Activated T-helper 17 cell treated with anti-CD3 and anti-CD28 coated beads, Interleukin-2, amount 50 U/mL, for 72 hours (primary cell): ENCODE measurements at regions not wholly inside any gene's neighbourhood (a gene's known extent, or its start where the extent isn't known, plus 50 kb on each side); places are given as distances from the start of the nearest gene placed in this dataset.

Source experiments
- ATAC-seq: fragments of 150-1000 bp; cut with Tn5 transposase; replicated peaks from 2 replicates; pipeline ENCODE4 v1.10.0; 2021; ENCODE audit warnings: mild to moderate bottlenecking, moderate library complexity
- H3K27ac Mint-ChIP-seq: one replicate; pipeline ENCODE4 v1.8.0; 2022; ENCODE audit warnings: mixed read lengths
- H3K27me3 Mint-ChIP-seq: one replicate; pipeline ENCODE4 v1.8.0; 2022; ENCODE audit warnings: mixed read lengths
- H3K36me3 Mint-ChIP-seq: one replicate; pipeline ENCODE4 v1.8.0; 2022; ENCODE audit warnings: low read depth, mild to moderate bottlenecking, mixed read lengths
- H3K4me1 Mint-ChIP-seq: one replicate; pipeline ENCODE4 v1.8.0; 2022; ENCODE audit warnings: mixed read lengths
- H3K4me3 Mint-ChIP-seq: one replicate; pipeline ENCODE4 v1.8.0; 2022; ENCODE audit warnings: mild to moderate bottlenecking, mixed read lengths
- H3K9me3 Mint-ChIP-seq: one replicate; pipeline ENCODE4 v1.8.0; 2022; ENCODE audit warnings: mixed read lengths

DNA sequence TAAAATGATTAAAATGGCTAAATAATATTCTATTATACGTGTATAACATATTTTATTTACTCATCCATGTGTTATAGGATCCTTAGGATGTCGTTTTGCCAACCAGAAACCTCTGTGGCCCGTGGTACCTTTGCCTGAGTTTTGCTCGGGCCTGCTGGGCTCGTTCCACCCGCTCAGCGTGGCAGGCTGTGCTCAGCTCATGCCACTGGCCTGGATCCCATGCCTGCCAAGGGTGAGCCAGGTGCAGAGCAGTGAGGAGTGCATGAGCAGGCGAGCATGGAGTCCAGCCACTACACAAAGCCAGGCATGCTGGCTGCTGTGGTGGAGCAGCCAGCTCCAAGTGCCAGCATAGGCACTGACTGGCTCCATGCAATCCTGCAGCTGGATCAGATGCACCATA, 417.2 kb downstream of the TTLL7 start:
- Mint-ChIP-seq H3K4me1 (no peaks in the 10 kb centered on the region), H3K9me3 (no peaks in the 10 kb centered on the region), H3K27ac (no peak overlapping the region), H3K36me3 (no peaks in the 10 kb centered on the region), H3K4me3 (no peak overlapping the region), H3K27me3 (no peaks in the 10 kb centered on the region)
- ATAC-seq = no peak

DNA sequence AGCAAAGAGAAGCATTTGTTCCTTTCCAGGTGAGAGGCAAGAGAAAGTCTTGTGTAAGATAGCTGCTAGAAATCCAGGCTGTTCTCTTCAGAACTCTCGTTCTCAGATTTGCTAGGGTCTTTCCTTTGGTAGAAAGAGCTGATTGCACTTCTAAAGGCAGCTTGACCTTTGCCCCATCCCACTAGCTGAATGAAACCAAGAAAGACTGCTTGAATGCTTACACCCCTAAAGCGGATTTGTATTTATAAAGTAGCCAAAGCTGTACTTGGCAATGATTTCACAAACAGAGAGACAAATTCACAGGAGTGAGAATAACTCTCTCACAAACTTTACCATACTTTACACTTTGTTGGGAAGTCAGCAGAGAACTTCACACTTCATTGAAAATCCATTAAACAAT, 424.1 kb downstream of the TTLL7 start:
- H3K4me3 Mint-ChIP-seq = no peak overlapping the region
- H3K27me3 Mint-ChIP-seq = no peaks in the 10 kb centered on the region
- H3K27ac Mint-ChIP-seq = no peak overlapping the region
- no peak for ATAC-seq
- no peaks in the 10 kb centered on the region for H3K9me3 Mint-ChIP-seq
- no peaks in the 10 kb centered on the region for H3K4me1 Mint-ChIP-seq
- no peaks in the 10 kb centered on the region for H3K36me3 Mint-ChIP-seq

DNA sequence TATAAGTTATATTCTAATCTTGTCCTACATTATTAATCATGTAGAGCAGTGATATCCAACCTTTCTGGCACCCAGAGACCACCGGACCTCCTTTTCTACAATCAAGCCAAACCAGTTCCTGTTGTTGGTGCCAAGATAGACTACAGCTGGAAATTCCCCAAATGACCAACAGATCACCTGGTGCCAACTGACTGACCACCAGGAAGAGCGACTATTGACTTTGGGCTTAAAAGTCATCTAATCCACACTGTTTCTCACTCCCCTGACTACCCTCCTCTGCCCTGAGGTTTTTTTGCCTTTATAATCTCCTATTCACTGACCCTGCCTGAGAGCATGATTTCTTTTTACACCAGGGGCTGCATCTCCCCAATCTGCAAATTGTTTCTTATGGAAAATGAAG, 425.2 kb downstream of the TTLL7 start:
- no peak overlapping the region for H3K27ac Mint-ChIP-seq
- ATAC-seq = no peak
- H3K9me3 Mint-ChIP-seq = no peaks in the 10 kb centered on the region
- no peaks in the 10 kb centered on the region for H3K4me1 Mint-ChIP-seq
- no peak overlapping the region for H3K4me3 Mint-ChIP-seq
- no peaks in the 10 kb centered on the region for H3K27me3 Mint-ChIP-seq
- no peaks in the 10 kb centered on the region for H3K36me3 Mint-ChIP-seq

DNA sequence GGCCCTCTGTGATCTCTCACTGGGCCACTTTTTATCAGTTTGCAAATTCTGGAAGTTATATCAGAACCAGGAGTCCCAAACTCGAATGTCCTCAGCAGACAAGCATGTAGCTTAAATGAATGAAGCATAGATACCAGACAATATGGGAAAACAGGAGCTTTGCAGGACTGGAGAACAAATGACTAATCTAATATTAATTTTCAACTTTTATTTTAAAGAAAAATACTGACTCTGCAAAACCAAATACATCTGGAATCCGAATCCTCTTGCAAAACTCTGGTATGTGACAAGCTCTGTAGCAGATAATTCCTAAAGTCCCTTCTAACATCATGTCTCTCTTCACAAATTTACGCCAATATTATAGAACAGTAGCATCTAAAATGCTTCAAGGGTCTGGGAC, 427.4 kb downstream of the TTLL7 start:
- Mint-ChIP-seq H3K9me3 (no peaks in the 10 kb centered on the region), H3K27ac (no peak overlapping the region), H3K4me1 (no peaks in the 10 kb centered on the region), H3K4me3 (no peak overlapping the region), H3K27me3 (no peaks in the 10 kb centered on the region), H3K36me3 (no peaks in the 10 kb centered on the region)
- ATAC-seq = no peak

DNA sequence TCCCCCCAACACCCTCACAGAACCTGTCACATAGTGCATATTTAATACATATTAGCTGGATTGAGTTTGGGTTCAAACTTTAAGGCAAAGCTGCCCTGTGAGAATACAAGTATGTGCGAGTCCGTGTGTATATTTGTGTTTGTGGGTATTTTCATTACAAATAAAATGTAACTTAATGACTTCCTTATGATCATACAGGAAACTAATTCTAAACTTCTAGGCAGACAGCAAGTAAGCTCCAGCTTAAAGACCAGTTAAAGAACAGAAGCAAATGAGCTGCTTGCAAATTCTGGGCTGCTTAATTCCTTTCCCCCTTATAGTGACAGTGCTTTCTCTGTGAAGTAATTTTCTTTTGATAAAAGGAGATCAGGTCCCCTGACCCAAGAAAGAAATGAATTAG, 437.6 kb downstream of the TTLL7 start:
- ATAC-seq = no peak
- Mint-ChIP-seq H3K4me1 (peaks cover 4% of the 10 kb centered on the region), H3K4me3 (no peak overlapping the region), H3K27ac (no peak overlapping the region), H3K9me3 (peaks cover 3% of the 10 kb centered on the region), H3K27me3 (no peaks in the 10 kb centered on the region), H3K36me3 (no peaks in the 10 kb centered on the region)

DNA sequence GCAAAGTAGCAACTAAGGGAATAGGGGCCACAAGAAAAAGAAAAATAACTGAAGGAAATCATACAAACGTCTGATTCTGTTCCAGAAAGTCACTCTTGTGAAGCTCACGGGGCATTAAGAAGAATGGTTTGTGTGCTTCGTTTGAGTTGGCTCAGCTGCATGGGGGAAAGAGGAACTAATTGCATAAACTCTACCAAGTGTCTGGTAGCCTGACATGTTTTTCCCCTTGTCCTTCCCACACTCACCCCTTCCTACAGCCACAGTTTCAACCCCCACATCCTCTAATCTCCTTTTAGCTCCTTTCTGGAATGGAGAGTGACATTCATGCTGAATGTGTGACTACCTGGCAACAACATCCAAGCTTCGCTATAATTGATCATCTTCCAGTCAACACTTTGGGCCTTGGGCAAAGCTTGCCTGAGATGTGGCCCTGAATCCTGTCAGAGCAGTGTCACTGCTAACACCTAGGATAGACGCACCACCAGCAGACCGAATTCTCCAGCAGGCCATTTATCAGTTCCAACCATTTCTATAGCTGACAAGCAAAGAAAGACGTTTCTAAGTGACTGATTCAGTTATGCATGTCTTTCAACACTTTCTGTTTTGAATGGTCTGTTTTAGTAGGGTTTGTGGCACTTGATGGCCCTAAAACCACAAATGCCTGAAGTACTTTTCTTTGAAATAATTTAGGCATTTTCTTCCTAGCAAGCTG, 439.6 kb downstream of the TTLL7 start:
- Mint-ChIP-seq H3K4me1 (peaks cover 4% of the 10 kb centered on the region), H3K27ac (no peak overlapping the region), H3K36me3 (no peaks in the 10 kb centered on the region), H3K9me3 (peaks cover 3% of the 10 kb centered on the region), H3K27me3 (no peaks in the 10 kb centered on the region), H3K4me3 (no peak overlapping the region)
- ATAC-seq = no peak

DNA sequence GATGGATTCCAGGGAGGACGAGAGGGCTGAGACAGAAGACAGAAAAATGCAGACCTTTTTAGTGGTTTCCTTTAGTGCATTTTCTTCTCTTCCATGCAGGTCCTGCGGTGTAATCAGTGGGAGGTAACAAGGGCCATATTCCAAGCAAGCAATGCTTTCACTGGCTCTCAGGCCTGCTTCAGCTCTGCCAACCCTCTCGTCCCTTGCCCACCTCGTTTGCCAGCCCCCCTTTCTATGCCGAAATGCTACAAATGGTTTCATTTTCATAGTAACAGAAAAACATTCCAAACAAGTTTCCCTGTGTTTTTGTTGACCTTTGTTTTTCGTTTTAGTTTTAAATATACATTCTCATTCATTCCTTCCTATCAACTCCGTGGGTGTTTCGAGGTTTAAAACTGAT, 443.1 kb downstream of the TTLL7 start:
- peaks cover 6% of the 10 kb centered on the region for H3K9me3 Mint-ChIP-seq
- H3K27ac Mint-ChIP-seq = no peak overlapping the region
- H3K4me1 Mint-ChIP-seq = peaks cover 4% of the 10 kb centered on the region
- no peak for ATAC-seq
- H3K4me3 Mint-ChIP-seq = no peak overlapping the region
- H3K27me3 Mint-ChIP-seq = peaks cover 2% of the 10 kb centered on the region
- H3K36me3 Mint-ChIP-seq = no peaks in the 10 kb centered on the region

DNA sequence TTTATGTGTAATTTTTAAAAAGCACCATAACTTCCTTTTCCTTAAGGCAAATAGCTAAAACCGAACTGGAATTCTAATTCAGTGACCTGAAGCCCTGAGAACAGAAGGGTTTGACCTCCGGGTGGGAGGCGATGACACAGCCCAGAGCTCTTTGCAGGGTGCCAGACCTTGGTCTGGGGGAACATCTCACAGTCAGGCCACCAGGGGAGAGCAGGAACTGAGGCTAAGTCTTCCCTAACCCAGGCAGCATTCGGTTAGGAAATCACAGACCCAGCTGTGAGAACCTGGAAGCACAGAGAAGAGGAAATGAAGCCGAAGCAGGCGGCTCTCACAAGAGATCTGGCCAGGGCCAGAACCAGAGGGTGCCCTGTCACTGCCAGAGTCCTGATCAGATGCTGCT, 444.8 kb downstream of the TTLL7 start:
- no peak overlapping the region for H3K4me3 Mint-ChIP-seq
- peaks cover 9% of the 10 kb centered on the region for H3K9me3 Mint-ChIP-seq
- no peak for ATAC-seq
- no peak overlapping the region for H3K27ac Mint-ChIP-seq
- H3K36me3 Mint-ChIP-seq = no peaks in the 10 kb centered on the region
- peaks cover 3% of the 10 kb centered on the region for H3K27me3 Mint-ChIP-seq
- H3K4me1 Mint-ChIP-seq = no peaks in the 10 kb centered on the region

DNA sequence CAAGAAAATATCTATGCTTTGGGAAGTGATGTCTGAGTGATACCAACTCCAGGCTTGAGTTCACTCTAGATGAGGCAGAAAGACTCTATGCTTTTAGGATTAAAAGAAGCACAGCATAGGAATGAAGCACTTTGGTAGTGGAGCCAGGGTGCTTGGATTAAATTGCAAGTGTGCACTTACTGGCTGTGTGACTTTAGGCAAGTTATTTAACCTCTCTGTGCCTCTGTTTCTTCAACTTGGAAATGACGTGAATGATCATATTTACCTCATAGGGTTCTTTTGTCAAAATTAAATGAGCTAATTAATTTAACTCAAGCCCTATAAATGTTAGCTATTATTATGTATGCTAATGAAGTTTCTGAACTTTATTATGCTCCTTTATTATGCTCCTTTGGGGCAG, 446.1 kb downstream of the TTLL7 start:
- Mint-ChIP-seq H3K36me3 (no peaks in the 10 kb centered on the region), H3K4me1 (no peaks in the 10 kb centered on the region), H3K27ac (no peak overlapping the region), H3K9me3 (peaks cover 9% of the 10 kb centered on the region), H3K4me3 (no peak overlapping the region), H3K27me3 (peaks cover 3% of the 10 kb centered on the region)
- no peak for ATAC-seq

DNA sequence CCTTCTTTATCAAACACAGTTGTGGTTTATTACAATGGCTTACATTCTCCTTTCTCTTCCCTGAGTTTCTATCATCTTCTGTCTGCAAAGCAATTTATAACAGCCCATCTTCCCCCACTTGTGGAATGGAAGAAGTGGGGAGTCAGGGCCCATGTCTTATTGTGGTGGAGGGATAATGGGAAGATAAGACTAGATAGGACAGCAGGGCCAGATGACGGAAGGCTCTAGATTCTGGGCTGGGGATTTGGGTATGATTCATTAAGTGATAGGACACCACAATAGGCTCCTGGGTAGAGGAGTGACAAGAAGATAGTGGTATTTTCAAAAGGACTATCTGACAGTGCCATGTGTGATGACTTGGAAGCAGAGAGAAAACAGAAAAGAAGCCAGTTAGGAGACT, 450.6 kb downstream of the TTLL7 start:
- Mint-ChIP-seq H3K27me3 (peaks cover 3% of the 10 kb centered on the region), H3K36me3 (no peaks in the 10 kb centered on the region), H3K27ac (no peak overlapping the region), H3K9me3 (peaks cover 9% of the 10 kb centered on the region), H3K4me3 (no peak overlapping the region), H3K4me1 (no peaks in the 10 kb centered on the region)
- ATAC-seq = no peak

DNA sequence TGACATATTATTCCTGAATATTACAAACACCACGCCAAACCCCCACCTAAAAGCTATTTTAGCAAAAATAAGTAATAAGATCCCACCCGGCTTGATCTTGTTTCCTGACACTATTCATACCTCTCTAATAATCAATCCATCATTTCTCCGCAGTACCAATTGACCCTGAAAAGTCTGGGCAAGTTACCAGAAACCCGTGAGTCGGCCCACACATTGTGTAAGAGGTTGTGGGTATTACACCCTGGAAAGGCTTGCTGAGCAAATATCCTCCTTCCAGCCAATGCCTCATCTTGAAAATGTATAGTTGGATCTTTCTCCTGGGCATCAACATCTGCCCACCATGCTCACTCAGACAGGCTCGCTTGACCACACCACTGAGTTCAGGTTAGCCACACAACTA, 451.0 kb downstream of the TTLL7 start:
- Mint-ChIP-seq H3K27me3 (peaks cover 3% of the 10 kb centered on the region), H3K4me3 (no peak overlapping the region), H3K9me3 (peaks cover 9% of the 10 kb centered on the region), H3K27ac (no peak overlapping the region), H3K36me3 (no peaks in the 10 kb centered on the region), H3K4me1 (no peaks in the 10 kb centered on the region)
- ATAC-seq = no peak

DNA sequence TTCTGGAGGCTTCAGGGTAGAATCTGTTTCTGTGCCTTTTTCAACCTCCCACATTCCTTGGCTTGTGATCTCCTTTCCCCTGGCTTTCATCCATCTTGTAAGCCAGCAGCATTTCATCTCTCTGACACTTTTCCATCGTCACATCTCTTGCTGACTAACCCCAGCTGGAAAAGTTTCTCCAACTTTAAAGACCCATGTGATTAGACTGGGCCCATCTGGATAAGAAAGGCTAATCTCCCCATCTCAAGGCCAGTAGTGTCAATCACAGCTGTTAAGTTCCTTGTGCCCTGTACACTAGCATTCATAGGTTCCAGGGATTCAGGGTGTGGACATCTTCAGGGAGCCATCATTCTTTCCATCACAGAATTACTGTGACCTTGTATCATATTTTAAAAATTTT, 452.1 kb downstream of the TTLL7 start:
- H3K36me3 Mint-ChIP-seq = no peaks in the 10 kb centered on the region
- no peak overlapping the region for H3K4me3 Mint-ChIP-seq
- no peaks in the 10 kb centered on the region for H3K4me1 Mint-ChIP-seq
- H3K9me3 Mint-ChIP-seq = peaks cover 9% of the 10 kb centered on the region
- ATAC-seq = no peak
- peaks cover 3% of the 10 kb centered on the region for H3K27me3 Mint-ChIP-seq
- H3K27ac Mint-ChIP-seq = no peak overlapping the region

DNA sequence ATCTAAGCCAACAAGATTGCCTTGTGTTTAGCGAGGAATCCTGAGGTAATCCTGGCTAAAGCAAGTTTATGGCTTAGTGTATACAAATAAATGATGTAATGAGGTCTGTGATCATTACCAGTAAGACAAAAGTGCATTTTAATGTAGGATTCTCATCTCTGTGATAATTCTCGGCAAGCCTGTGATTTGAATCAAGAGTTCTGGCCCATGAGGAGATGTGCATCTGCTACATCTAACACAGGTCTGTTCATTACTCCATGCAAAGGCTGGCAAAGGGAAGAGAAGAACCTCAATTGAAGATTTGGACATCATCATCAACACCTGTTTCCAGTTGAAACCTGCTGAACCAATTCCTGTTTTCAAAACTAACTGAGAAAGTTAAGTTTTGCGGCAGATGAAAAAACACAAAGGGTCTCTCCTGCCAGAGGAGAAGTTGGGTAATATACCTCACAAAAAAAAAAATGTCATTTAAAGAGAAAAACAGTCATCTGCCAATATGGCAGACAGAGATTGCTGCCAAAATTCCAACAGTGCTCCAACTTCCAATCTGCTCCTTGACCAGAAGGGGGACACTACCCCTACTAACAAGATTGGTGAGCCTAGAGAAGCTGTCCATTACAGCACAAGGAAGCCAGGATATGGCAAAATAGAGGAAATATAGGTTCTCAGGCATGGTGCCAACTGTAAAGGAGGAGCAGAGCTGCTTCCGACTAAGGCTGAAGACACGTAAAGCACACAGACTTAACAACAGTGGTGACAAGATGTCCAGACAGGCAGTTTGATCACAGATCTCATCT, 453.7 kb downstream of the TTLL7 start:
- Mint-ChIP-seq H3K27ac (no peak overlapping the region), H3K4me3 (no peak overlapping the region), H3K4me1 (no peaks in the 10 kb centered on the region), H3K27me3 (no peaks in the 10 kb centered on the region), H3K36me3 (no peaks in the 10 kb centered on the region), H3K9me3 (peaks cover 8% of the 10 kb centered on the region)
- no peak for ATAC-seq

DNA sequence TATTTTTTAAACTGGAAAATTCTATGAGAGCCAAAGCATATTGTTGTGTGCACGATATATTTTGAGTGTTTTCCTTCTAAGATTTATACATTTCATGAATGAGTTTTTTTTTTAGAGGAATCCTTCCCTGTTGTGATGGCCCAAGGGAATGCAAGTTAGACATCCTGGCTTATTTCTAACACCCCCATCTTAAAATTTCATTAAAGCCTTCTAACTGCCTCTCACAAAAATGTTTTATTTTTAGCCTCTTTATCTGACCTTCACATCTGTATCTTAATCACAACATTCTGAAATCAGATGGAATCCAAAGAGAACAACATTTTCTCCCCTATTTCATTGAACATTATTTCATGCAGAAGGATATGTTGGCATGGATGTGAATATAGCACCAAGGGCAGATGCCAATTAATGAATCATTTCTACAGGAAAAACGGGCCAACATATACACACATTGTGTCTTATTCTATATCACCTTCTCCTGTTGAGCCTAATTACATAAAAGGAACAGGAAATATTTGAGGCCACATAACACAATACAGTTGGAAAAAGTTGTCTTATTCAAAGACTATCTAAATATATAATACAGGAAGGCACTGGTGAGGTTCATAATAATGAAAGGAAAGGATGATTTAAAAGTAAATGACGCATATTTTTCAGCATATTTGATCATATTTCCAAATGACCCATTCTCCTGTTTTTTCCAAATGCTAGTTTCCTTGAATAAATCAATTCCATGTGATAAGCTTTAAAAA, 455.5 kb downstream of the TTLL7 start:
- Mint-ChIP-seq H3K27me3 (no peaks in the 10 kb centered on the region), H3K4me1 (no peaks in the 10 kb centered on the region), H3K4me3 (no peak overlapping the region), H3K36me3 (no peaks in the 10 kb centered on the region), H3K27ac (no peak overlapping the region), H3K9me3 (peaks cover 4% of the 10 kb centered on the region)
- ATAC-seq = no peak
